OCI-LY1 (cell line): ENCODE measurements at regions not wholly inside any gene's neighbourhood (a gene's known extent, or its start where the extent isn't known, plus 50 kb on each side); places are given as distances from the start of the nearest gene placed in this dataset.

ENCODE experiments used
- EZH2 ChIP-seq: fragments of 200-600 bp; sonication (generic), shearing (Covaris generic); IDR thresholded peaks from 2 replicates; pipeline ENCODE4 v1.8.0; 2017; ENCODE audit warnings: borderline replicate concordance, mixed run types, mild to moderate bottlenecking, antibody characterized with exemption, low read length, moderate library complexity, mixed read lengths
- TF ChIP-seq, protein P1 (sequence below): fragments of 200-600 bp; sonication (generic), shearing (Covaris generic); IDR thresholded peaks from 2 replicates; pipeline ENCODE4 v1.5.1; 2017; ENCODE audit warnings: mild to moderate bottlenecking, antibody characterized with exemption, low read length, moderate library complexity, mixed read lengths

DNA sequence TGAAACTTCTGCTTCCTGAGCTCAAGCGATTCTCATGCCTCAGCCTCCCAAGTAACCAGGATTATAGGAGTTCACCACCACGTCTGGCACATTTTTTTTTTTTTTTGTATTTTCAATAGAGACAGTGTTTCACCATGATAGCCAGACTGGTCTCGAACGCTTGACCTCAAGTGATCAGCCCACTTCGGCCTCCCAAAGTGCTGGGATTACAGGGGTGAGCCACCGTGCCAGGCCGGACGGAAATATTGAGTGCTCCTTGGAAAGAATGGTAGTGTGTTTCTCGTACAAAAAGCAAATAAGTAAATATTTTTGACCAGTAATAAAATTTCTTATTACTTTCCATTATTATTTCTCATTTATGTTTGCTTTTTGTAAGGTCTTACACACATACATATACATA lies 1307.9 kb upstream of the CDH6 start:
- TF ChIP-seq, protein P1, sequence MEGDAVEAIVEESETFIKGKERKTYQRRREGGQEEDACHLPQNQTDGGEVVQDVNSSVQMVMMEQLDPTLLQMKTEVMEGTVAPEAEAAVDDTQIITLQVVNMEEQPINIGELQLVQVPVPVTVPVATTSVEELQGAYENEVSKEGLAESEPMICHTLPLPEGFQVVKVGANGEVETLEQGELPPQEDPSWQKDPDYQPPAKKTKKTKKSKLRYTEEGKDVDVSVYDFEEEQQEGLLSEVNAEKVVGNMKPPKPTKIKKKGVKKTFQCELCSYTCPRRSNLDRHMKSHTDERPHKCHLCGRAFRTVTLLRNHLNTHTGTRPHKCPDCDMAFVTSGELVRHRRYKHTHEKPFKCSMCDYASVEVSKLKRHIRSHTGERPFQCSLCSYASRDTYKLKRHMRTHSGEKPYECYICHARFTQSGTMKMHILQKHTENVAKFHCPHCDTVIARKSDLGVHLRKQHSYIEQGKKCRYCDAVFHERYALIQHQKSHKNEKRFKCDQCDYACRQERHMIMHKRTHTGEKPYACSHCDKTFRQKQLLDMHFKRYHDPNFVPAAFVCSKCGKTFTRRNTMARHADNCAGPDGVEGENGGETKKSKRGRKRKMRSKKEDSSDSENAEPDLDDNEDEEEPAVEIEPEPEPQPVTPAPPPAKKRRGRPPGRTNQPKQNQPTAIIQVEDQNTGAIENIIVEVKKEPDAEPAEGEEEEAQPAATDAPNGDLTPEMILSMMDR: no peak
- no peak for TF ChIP-seq EZH2
